SK-N-SH (cell line): ENCODE measurements at regions not wholly inside any gene's neighbourhood (a gene's known extent, or its start where the extent isn't known, plus 50 kb on each side); places are given as distances from the start of the nearest gene placed in this dataset.

Experiments used
- FOXM1 ChIP-seq: IDR thresholded peaks from 2 replicates; pipeline ENCODE4 v1.4.0; 2012; ENCODE audit warnings: low read depth, mild to moderate bottlenecking
- RCOR1 ChIP-seq: fragments of 150-350 bp; IDR thresholded peaks from 2 replicates; pipeline ENCODE4 v1.6.1; 2017; ENCODE audit warnings: antibody characterized with exemption, low read length
- RFX5 ChIP-seq: IDR thresholded peaks from 2 replicates; pipeline ENCODE4 v1.6.1; 2012; ENCODE audit warnings: mild to moderate bottlenecking, improper control_type of control experiment, low read length
- TF ChIP-seq, protein P1 (sequence below): IDR thresholded peaks from 2 replicates; pipeline ENCODE4; 2012
- TF ChIP-seq, protein P2 (sequence below): fragments of 200-600 bp; sonication (generic); IDR thresholded peaks from 2 replicates; pipeline ENCODE4 v1.6.1; 2017; ENCODE audit warnings: antibody characterized with exemption, mild to moderate bottlenecking, moderate library complexity

DNA sequence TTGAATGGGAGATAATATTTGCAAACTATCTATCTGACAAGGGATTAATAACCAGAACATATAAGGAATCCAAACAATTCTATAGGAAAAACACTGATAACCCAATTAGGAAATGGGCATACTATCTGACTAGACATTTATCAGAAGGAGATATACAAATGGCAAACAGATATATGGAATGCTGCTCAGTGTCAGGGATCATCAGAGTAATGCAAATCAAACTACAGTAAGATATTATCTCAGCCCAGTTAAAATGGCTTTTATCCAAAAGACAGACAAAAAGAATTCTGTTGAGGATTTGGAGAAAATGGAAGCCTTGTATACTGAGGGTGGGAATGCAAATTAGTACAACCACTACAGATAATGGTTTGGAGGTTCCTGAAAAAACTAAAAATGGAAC is 758.0 kb upstream of the B3GALT2 start:
- TF ChIP-seq, protein P1, sequence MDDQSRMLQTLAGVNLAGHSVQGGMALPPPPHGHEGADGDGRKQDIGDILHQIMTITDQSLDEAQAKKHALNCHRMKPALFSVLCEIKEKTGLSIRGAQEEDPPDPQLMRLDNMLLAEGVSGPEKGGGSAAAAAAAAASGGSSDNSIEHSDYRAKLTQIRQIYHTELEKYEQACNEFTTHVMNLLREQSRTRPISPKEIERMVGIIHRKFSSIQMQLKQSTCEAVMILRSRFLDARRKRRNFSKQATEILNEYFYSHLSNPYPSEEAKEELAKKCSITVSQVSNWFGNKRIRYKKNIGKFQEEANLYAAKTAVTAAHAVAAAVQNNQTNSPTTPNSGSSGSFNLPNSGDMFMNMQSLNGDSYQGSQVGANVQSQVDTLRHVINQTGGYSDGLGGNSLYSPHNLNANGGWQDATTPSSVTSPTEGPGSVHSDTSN = peak; percentile 86
- TF ChIP-seq, protein P2, sequence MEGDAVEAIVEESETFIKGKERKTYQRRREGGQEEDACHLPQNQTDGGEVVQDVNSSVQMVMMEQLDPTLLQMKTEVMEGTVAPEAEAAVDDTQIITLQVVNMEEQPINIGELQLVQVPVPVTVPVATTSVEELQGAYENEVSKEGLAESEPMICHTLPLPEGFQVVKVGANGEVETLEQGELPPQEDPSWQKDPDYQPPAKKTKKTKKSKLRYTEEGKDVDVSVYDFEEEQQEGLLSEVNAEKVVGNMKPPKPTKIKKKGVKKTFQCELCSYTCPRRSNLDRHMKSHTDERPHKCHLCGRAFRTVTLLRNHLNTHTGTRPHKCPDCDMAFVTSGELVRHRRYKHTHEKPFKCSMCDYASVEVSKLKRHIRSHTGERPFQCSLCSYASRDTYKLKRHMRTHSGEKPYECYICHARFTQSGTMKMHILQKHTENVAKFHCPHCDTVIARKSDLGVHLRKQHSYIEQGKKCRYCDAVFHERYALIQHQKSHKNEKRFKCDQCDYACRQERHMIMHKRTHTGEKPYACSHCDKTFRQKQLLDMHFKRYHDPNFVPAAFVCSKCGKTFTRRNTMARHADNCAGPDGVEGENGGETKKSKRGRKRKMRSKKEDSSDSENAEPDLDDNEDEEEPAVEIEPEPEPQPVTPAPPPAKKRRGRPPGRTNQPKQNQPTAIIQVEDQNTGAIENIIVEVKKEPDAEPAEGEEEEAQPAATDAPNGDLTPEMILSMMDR = no peak
- TF ChIP-seq RFX5 (no peak), FOXM1 (peak; percentile 67; the same call in 1 of the 2 replicates), RCOR1 (no peak)
